ENCODE measurements at regions not wholly inside any gene's neighbourhood (a gene's known extent, or its start where the extent isn't known, plus 50 kb on each side); places are given as distances from the start of the nearest gene placed in this dataset.

GRCh38 chr3:168540726-168541125, 445.0 kb upstream of the GOLIM4 start:
- TF ChIP-seq CTCF (IDR thresholded peaks at IDR 0.05; ENCODE audit: poor library complexity) (no peak), EZH2 (IDR thresholded peaks at IDR 0.05; ENCODE audit: borderline replicate concordance) (no peak), EZH2phosphoT487 (IDR thresholded peaks at IDR 0.05; ENCODE audit: low read depth, severe bottlenecking, unreplicated experiment) (no peak)
